ENCODE measurements at regions not wholly inside any gene's neighbourhood (a gene's known extent, or its start where the extent isn't known, plus 50 kb on each side); places are given as distances from the start of the nearest gene placed in this dataset.

GRCh38 chr7:117944886-117945285 lies 71.6 kb upstream of the CTTNBP2 start:
- Histone ChIP-seq H3K27me3 (ENCODE audit: insufficient read depth, low read depth, low read length) (no peaks in the 10 kb centered on the region), H3K4me2 (ENCODE audit: low read length) (no peak overlapping the region), H3K79me2 (replicated peaks; ENCODE audit: insufficient read depth, low read length) (no peaks in the 10 kb centered on the region), H2AFZ (ENCODE audit: low read depth, low read length) (no peak overlapping the region), H3K9me3 (ENCODE audit: low read length) (no peaks in the 10 kb centered on the region), H3K9me2 (ENCODE audit: insufficient read depth, low read length) (no peaks in the 10 kb centered on the region), H4K20me1 (ENCODE audit: insufficient read depth) (no peaks in the 10 kb centered on the region), H3K36me3 (ENCODE audit: insufficient read depth, low read length) (no peaks in the 10 kb centered on the region), H3F3A (ENCODE audit: insufficient read depth, low read length, poor library complexity, severe bottlenecking) (peaks cover 3% of the 10 kb centered on the region), H3K4me3 (ENCODE audit: low read length) (no peak overlapping the region), H3K27ac (ENCODE audit: low read length) (no peak overlapping the region), H3K9ac (ENCODE audit: low read length) (no peak overlapping the region)
- TF ChIP-seq MXI1 (conservative IDR thresholded peaks at IDR 0.05; ENCODE audit: poor library complexity, severe bottlenecking) = no peak
- no peak for TF ChIP-seq EP300 (conservative IDR thresholded peaks at IDR 0.05; ENCODE audit: poor library complexity, severe bottlenecking)
- TF ChIP-seq POLR2AphosphoS5 (IDR thresholded peaks at IDR 0.05) = no peak
- no peak for TF ChIP-seq TAF1 (IDR thresholded peaks at IDR 0.05; ENCODE audit: low read depth)
- no peak for TF ChIP-seq CTCF (IDR thresholded peaks at IDR 0.05; ENCODE audit: poor library complexity, severe bottlenecking)

- H3F3A ChIP-seq (ENCODE audit: insufficient read depth, low read length, poor library complexity, severe bottlenecking) = no peaks in the 10 kb centered on the region
- no peaks in the 10 kb centered on the region for H3K79me2 ChIP-seq (replicated peaks; ENCODE audit: insufficient read depth, low read length)
- no peaks in the 10 kb centered on the region for H4K20me1 ChIP-seq (ENCODE audit: insufficient read depth)
- no peaks in the 10 kb centered on the region for H3K27me3 ChIP-seq (ENCODE audit: insufficient read depth, low read depth, low read length)
- H2AFZ ChIP-seq (ENCODE audit: low read depth, low read length) = no peak overlapping the region
- TF ChIP-seq RAD21 (conservative IDR thresholded peaks at IDR 0.05) (no peak), EP300 (conservative IDR thresholded peaks at IDR 0.05; ENCODE audit: poor library complexity, severe bottlenecking) (no peak), EZH2 (IDR thresholded peaks at IDR 0.05; ENCODE audit: borderline replicate concordance, insufficient read depth, low read length, poor library complexity, severe bottlenecking) (no peak), MXI1 (conservative IDR thresholded peaks at IDR 0.05; ENCODE audit: poor library complexity, severe bottlenecking) (no peak), TAF1 (IDR thresholded peaks at IDR 0.05; ENCODE audit: low read depth) (no peak), SMC3 (conservative IDR thresholded peaks at IDR 0.05; ENCODE audit: poor library complexity) (no peak), POLR2AphosphoS5 (IDR thresholded peaks at IDR 0.05) (no peak), CTCF (IDR thresholded peaks at IDR 0.05; ENCODE audit: poor library complexity, severe bottlenecking) (no peak), REST (IDR thresholded peaks at IDR 0.05; ENCODE audit: borderline replicate concordance) (no peak)
- H3K9ac ChIP-seq (ENCODE audit: low read length) = no peak overlapping the region
- H3K9me3 ChIP-seq (ENCODE audit: low read length) = no peaks in the 10 kb centered on the region
- H3K4me2 ChIP-seq (ENCODE audit: low read length) = no peak overlapping the region
- H3K36me3 ChIP-seq (ENCODE audit: insufficient read depth, low read length) = no peaks in the 10 kb centered on the region
- H3K4me3 ChIP-seq (ENCODE audit: low read length) = no peak overlapping the region
- no peak overlapping the region for H3K27ac ChIP-seq (ENCODE audit: low read length)
- H3K9me2 ChIP-seq (ENCODE audit: insufficient read depth, low read length) = no peaks in the 10 kb centered on the region
Measured at GRCh38 chr7:117946151-117946633, 73.0 kb upstream of the CTTNBP2 start.

All from neural cell (in vitro differentiated cells).